IPS-18a (cell line): ENCODE measurements at regions not wholly inside any gene's neighbourhood (a gene's known extent, or its start where the extent isn't known, plus 50 kb on each side); places are given as distances from the start of the nearest gene placed in this dataset.

Experiments used
- H3K27ac ChIP-seq: one replicate; pipeline ENCODE4 v1.5.1; 2013; ENCODE audit warnings: low read length
- H3K27me3 ChIP-seq: one replicate; pipeline ENCODE4 v1.6.1; 2013; ENCODE audit warnings: mild to moderate bottlenecking, low read length; ENCODE audit not compliant: control insufficient read depth, insufficient read depth
- H3K36me3 ChIP-seq: one replicate; pipeline ENCODE4 v1.6.1; 2013; ENCODE audit warnings: low read depth, low read length; ENCODE audit not compliant: control insufficient read depth
- H3K4me1 ChIP-seq: one replicate; pipeline ENCODE4 v1.6.1; 2013; ENCODE audit warnings: low read depth, low read length; ENCODE audit not compliant: control insufficient read depth
- H3K4me3 ChIP-seq: one replicate; pipeline ENCODE4 v1.5.1; 2013; ENCODE audit warnings: low read length
- H3K9ac ChIP-seq: one replicate; pipeline ENCODE4 v1.6.1; 2013; ENCODE audit warnings: mild to moderate bottlenecking, low read length, moderate library complexity
- H3K9me3 ChIP-seq: one replicate; pipeline ENCODE4 v1.6.1; 2013; ENCODE audit warnings: low read depth, low read length; ENCODE audit not compliant: control insufficient read depth

DNA sequence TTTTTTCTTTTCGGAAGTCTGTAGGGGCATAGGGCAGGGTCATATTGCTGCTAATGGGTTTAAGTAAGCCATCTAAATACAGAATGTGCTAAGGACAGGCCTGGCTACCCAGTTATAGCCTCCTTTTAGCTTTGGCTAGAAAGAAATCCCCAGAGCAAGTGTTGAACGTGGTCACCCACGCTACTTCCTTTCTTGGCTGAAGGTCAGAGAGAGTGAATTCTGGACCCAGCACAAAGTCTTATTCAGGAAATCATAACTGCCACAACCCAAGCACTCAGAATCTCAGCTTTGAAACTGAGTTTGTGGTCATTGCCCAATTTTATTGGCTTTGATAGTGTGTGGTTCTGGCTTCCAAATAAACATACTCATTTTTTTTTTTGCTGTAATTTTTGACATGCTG is 542.1 kb upstream of the ATP2B1 start:
- no peaks in the 10 kb centered on the region for H3K36me3 ChIP-seq
- no peak overlapping the region for H3K4me3 ChIP-seq
- H3K27ac ChIP-seq, result no peak overlapping the region
- H3K27me3 ChIP-seq, result no peaks in the 10 kb centered on the region
- H3K9ac ChIP-seq, result no peak overlapping the region
- no peaks in the 10 kb centered on the region for H3K9me3 ChIP-seq
- H3K4me1 ChIP-seq, result no peaks in the 10 kb centered on the region

DNA sequence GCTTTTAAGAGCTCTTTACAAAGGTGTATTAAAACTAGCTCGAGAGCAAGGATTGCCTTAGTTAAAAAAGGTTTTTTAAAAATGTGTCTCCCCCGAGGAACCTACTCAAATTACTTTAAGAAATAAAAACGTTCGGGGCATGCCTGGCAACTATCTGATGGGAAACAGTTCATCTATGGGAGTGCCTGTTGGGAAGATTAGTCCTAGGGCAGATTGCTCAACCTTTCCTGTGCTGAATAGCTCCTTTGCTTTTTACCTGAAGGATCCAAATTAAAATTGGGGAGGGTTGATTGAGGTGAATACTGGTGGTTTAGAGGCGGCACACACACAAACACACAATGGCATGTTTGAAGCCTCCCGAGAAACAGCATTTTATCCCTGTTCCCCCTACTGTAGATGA is 541.4 kb upstream of the ATP2B1 start:
- no peaks in the 10 kb centered on the region for H3K9me3 ChIP-seq
- H3K27ac ChIP-seq, result no peak overlapping the region
- no peaks in the 10 kb centered on the region for H3K36me3 ChIP-seq
- H3K4me1 ChIP-seq, result no peaks in the 10 kb centered on the region
- H3K27me3 ChIP-seq, result no peaks in the 10 kb centered on the region
- H3K4me3 ChIP-seq, result no peak overlapping the region
- no peak overlapping the region for H3K9ac ChIP-seq

DNA sequence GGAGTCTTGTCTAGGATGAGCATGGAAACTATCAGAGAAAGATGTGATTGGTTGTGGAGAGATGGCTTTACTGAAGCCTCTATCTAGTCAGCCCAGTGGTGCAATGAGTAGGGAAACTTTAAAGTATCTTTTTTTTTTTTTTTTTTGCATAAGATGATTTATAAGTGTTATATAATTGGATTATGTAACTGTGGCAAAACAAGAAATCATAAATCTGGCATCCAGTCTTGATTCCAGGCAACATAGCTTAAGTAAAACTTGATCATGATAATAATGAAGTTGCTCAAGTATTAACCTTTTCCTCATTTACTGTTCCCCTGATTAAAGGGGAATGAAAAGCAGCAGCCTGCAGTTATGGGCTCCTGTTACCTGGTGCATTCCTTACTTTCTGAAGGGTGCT is 538.0 kb upstream of the ATP2B1 start:
- H3K27ac ChIP-seq, result no peak overlapping the region
- H3K36me3 ChIP-seq, result no peaks in the 10 kb centered on the region
- no peaks in the 10 kb centered on the region for H3K27me3 ChIP-seq
- H3K4me3 ChIP-seq, result no peak overlapping the region
- H3K9me3 ChIP-seq, result no peaks in the 10 kb centered on the region
- H3K4me1 ChIP-seq, result no peaks in the 10 kb centered on the region
- no peak overlapping the region for H3K9ac ChIP-seq

DNA sequence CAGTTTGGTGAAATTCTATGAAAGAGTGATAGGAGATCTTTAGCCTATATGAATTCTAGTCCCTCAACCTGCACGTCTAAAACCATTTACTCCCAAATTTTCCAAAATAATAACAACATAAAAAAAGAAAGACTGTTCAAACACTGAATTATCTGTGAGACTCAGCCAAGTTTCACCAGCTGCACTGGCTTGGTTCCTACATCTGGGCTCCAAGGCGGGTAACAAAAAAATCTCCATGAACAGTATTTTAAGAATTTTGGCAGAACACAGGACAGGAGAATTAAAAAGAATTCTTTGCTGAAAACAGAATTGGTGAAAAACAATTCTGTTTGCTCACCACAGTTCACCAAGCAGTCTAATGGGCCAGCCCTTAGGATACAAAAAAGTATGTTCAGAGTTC is 536.8 kb upstream of the ATP2B1 start:
- no peak overlapping the region for H3K4me3 ChIP-seq
- no peaks in the 10 kb centered on the region for H3K4me1 ChIP-seq
- H3K27ac ChIP-seq, result no peak overlapping the region
- no peak overlapping the region for H3K9ac ChIP-seq
- no peaks in the 10 kb centered on the region for H3K9me3 ChIP-seq
- H3K36me3 ChIP-seq, result no peaks in the 10 kb centered on the region
- H3K27me3 ChIP-seq, result no peaks in the 10 kb centered on the region

DNA sequence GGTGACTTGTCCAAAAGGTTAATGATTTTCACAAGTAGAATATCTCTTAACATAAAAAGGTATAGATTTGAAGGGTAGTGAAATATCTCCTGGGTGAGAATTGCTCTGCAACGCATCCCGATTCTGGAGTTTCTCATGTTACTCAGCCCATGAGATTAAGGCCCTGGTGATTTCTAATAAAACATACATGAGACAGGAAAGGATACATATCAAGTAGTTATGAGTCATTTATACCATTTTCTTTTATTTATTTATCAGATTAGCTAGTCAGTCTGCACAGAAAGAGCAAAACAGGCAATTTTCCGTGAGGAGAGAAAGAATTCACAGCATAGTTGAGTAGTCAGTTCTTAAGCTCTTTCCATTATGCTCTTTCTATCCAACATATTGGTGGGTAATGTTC is 535.6 kb upstream of the ATP2B1 start:
- H3K9me3 ChIP-seq, result no peaks in the 10 kb centered on the region
- no peak overlapping the region for H3K4me3 ChIP-seq
- H3K27me3 ChIP-seq, result no peaks in the 10 kb centered on the region
- H3K9ac ChIP-seq, result no peak overlapping the region
- no peaks in the 10 kb centered on the region for H3K4me1 ChIP-seq
- no peak overlapping the region for H3K27ac ChIP-seq
- no peaks in the 10 kb centered on the region for H3K36me3 ChIP-seq

DNA sequence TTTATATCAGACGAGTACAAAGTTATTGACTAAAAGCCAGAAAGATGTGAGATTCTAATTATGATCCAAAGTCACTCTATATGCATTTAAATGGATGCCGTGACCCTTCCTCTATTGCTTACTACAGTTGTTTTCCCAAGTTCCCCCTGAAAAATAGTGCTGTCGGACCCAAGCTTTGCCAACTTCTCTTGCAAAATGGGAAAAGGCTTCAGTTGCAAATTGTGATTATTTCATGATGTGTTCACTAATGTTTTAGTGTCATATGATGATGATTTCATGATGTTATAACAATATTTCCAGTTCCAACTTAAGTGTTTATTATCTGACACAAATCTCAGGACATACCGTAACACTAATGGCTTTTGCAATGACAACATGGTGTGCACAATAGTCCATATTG is 534.6 kb upstream of the ATP2B1 start:
- H3K4me1 ChIP-seq, result no peaks in the 10 kb centered on the region
- H3K36me3 ChIP-seq, result no peaks in the 10 kb centered on the region
- H3K27me3 ChIP-seq, result no peaks in the 10 kb centered on the region
- H3K27ac ChIP-seq, result no peak overlapping the region
- no peaks in the 10 kb centered on the region for H3K9me3 ChIP-seq
- no peak overlapping the region for H3K4me3 ChIP-seq
- H3K9ac ChIP-seq, result no peak overlapping the region

DNA sequence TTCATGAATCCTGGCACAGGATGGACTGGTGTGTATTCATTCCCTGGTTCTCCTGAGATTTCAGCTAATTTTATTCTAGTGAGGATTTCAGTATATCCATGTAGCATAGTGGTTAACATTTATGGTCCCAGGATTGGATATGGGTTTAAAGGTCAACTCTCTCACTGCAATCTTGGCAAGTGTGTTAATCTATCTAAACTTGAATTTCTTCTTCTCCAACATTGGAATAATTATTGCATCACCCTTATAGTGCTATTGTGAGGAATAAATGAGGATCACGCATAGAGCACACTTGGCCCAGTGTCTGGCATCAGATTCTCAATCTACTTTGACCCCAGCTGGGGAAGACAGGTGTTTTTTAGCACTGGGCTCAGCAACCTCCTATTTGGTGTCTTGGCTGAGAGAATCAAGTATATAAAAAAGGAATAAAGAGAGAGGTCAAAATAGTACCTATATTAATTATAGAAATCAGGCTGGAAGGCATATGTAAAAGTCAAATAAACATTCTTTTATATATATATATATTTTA is 531.2 kb upstream of the ATP2B1 start:
- Histone ChIP-seq H3K36me3 (no peaks in the 10 kb centered on the region), H3K27me3 (no peaks in the 10 kb centered on the region), H3K9me3 (no peaks in the 10 kb centered on the region), H3K27ac (no peak overlapping the region), H3K4me1 (no peaks in the 10 kb centered on the region), H3K4me3 (no peak overlapping the region), H3K9ac (no peak overlapping the region)

DNA sequence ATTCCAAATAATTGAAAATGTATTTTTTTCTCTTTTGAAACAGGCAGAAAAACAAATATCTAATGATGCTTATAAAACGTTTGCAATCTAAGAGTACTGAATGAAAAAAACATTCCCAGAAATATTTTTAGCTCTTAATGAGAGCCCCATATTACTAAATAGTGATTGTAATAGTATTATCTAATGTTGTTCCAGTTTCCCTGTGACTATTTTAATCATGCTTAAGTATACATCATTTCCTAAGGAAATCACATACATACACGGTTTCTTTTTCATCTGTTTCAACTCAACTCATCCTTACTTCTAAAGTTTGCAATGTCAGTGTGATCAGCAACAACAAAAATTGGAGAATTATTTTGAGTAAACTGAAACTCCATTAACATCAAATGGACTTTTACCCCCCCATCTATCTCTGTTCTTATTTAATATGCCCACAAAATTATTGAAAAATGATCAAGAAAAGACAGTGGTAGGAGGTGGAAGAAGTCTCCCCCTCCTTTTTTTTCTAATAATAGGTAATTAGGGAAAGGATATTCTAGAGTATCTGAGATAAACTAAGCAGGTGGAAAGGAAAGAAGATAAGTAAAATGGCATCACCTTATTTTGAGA is 530.1 kb upstream of the ATP2B1 start:
- no peak overlapping the region for H3K9ac ChIP-seq
- H3K4me3 ChIP-seq, result no peak overlapping the region

DNA sequence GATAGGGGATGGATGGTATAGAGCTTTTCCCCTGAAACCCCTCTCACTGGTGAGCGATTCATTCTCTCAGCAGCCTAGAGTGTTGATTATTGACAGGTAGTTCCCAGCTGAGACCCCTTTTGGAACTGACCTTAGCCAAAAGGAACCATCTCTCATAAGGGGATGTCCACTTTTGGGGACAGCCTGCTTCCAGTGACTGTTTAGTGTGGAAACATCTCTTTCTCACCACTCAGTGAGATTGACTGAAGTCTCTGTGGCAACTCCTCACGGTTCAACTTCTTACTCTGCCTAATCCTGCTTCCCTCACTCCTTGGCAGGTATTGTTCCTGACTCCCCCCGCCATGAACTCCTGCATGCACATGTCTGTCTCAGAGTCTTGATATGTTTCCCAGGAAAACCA is 529.2 kb upstream of the ATP2B1 start:
- no peaks in the 10 kb centered on the region for H3K36me3 ChIP-seq
- no peak overlapping the region for H3K27ac ChIP-seq
- H3K4me1 ChIP-seq, result no peaks in the 10 kb centered on the region
- no peaks in the 10 kb centered on the region for H3K9me3 ChIP-seq
- no peaks in the 10 kb centered on the region for H3K27me3 ChIP-seq
- H3K4me3 ChIP-seq, result no peak overlapping the region
- no peak overlapping the region for H3K9ac ChIP-seq

More for the DNA sequence above, 530.1 kb upstream of the ATP2B1 start:
- Histone ChIP-seq H3K27me3 (no peaks in the 10 kb centered on the region), H3K9me3 (no peaks in the 10 kb centered on the region), H3K27ac (no peak overlapping the region), H3K36me3 (no peaks in the 10 kb centered on the region), H3K4me1 (no peaks in the 10 kb centered on the region)

DNA sequence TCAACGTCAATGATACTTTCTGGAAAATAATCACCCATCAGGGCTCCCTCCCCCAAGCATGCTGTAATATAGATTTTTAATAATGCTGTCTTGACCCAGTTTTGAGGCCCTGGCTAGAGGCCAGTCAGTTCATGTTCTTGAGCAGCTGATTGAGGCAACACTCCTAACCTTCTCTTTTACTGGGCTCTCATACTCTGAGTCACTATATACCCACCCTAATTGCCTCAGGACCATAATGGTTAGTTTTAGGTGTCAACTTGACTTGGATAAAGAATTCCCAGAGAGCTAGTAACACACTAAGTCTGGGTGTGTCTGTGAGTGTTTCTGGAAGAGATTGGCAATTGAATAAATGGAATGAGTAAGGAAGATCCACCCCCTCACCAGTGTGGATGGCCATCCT is 527.0 kb upstream of the ATP2B1 start:
- Histone ChIP-seq H3K27ac (no peak overlapping the region), H3K4me1 (no peaks in the 10 kb centered on the region), H3K27me3 (no peaks in the 10 kb centered on the region), H3K9ac (no peak overlapping the region), H3K36me3 (no peaks in the 10 kb centered on the region), H3K9me3 (no peaks in the 10 kb centered on the region), H3K4me3 (no peak overlapping the region)

DNA sequence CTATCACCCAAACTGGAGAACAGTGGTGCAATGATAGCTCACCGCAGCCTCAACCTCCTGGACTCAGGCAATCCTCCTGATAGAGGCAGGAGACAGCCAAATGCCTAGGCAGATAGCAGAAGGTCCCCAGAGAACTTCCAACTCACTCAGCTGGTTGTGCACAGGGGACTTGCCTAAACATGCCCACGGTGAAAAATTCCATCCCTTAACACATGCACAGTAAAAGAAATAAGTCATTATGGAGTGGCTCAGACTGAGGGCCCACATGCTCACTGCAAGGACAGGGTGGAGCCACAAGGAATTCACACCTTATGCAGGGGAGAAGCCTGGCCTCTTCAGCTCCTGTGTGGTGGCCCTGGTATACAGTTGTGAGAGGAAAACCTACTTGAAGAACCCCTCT is 525.8 kb upstream of the ATP2B1 start:
- Histone ChIP-seq H3K9me3 (no peaks in the 10 kb centered on the region), H3K4me1 (peaks cover 7% of the 10 kb centered on the region), H3K36me3 (no peaks in the 10 kb centered on the region), H3K27ac (no peak overlapping the region), H3K27me3 (no peaks in the 10 kb centered on the region), H3K9ac (no peak overlapping the region), H3K4me3 (no peak overlapping the region)
